Loucy (cell line): ENCODE measurements at regions not wholly inside any gene's neighbourhood (a gene's known extent, or its start where the extent isn't known, plus 50 kb on each side); places are given as distances from the start of the nearest gene placed in this dataset.

ENCODE experiments used
- H2AFZ ChIP-seq: fragments of 200-600 bp; sonication (generic); 2 replicates; pipeline ENCODE4 v1.6.0; 2016; ENCODE audit warnings: antibody characterized with exemption, mild to moderate bottlenecking, low read length, moderate library complexity
- H3F3A ChIP-seq: fragments of 200-600 bp; 2 replicates; pipeline ENCODE4 v1.6.0; 2016; ENCODE audit warnings: antibody characterized with exemption, low read depth, mild to moderate bottlenecking
- H3K27me3 ChIP-seq: fragments of 200-600 bp; sonication (generic); 2 replicates; pipeline ENCODE4 v1.6.1; 2014; ENCODE audit warnings: low read length, mild to moderate bottlenecking; ENCODE audit not compliant: insufficient read depth, poor library complexity, severe bottlenecking
- H3K36me3 ChIP-seq: fragments of 200-600 bp; sonication (generic); 2 replicates; pipeline ENCODE4 v1.6.1; 2016; ENCODE audit warnings: low read length; ENCODE audit not compliant: insufficient read depth
- H3K4me1 ChIP-seq: fragments of 200-600 bp; sonication (generic); 2 replicates; pipeline ENCODE4 v1.5.1; 2014; ENCODE audit warnings: low read length, mild to moderate bottlenecking; ENCODE audit not compliant: insufficient read depth, poor library complexity, severe bottlenecking
- H3K4me2 ChIP-seq: fragments of 200-600 bp; sonication (generic); 2 replicates; pipeline ENCODE4 v1.6.0; 2014; ENCODE audit warnings: antibody characterized with exemption, low read length, low read depth, mild to moderate bottlenecking; ENCODE audit not compliant: poor library complexity, severe bottlenecking
- H3K4me3 ChIP-seq: fragments of 200-600 bp; sonication (generic); 2 replicates; pipeline ENCODE4 v1.5.1; 2014; ENCODE audit warnings: low read length, mild to moderate bottlenecking, mixed read lengths; ENCODE audit not compliant: poor library complexity, severe bottlenecking
- H3K79me2 ChIP-seq: fragments of 200-600 bp; sonication (generic); 2 replicates; pipeline ENCODE4 v1.6.1; 2014; ENCODE audit warnings: low read length; ENCODE audit not compliant: insufficient read depth
- H3K9ac ChIP-seq: fragments of 200-600 bp; sonication (generic); 2 replicates; pipeline ENCODE4 v1.6.0; 2014; ENCODE audit warnings: mild to moderate bottlenecking, low read depth, low read length, moderate library complexity; ENCODE audit not compliant: poor library complexity, severe bottlenecking
- H3K9me2 ChIP-seq: fragments of 200-600 bp; sonication (generic); replicated peaks from 2 replicates; pipeline ENCODE4 v1.6.1; 2016; ENCODE audit warnings: low read depth, low read length, mixed read lengths
- H3K9me3 ChIP-seq: fragments of 200-600 bp; sonication (generic); 2 replicates; pipeline ENCODE4 v1.6.1; 2014; ENCODE audit warnings: mild to moderate bottlenecking, antibody characterized with exemption, low read length, low read depth; ENCODE audit not compliant: insufficient read depth
- H4K20me1 ChIP-seq: fragments of 200-600 bp; sonication (generic); 2 replicates; pipeline ENCODE4 v1.6.0; 2014; ENCODE audit warnings: antibody characterized with exemption, low read length, mild to moderate bottlenecking; ENCODE audit not compliant: insufficient read depth, poor library complexity, severe bottlenecking
- CTCF ChIP-seq: fragments of 200-600 bp; sonication (generic); conservative IDR thresholded peaks from 2 replicates; pipeline ENCODE4 v1.5.1; 2014; ENCODE audit warnings: mild to moderate bottlenecking, antibody characterized with exemption, low read length
- EZH2phosphoT487 ChIP-seq: fragments of 200-600 bp; IDR thresholded peaks from 2 replicates; pipeline ENCODE4 v1.6.1; 2018; ENCODE audit warnings: antibody characterized with exemption, mild to moderate bottlenecking, moderate library complexity, borderline replicate concordance

- Histone ChIP-seq H3K9me2 (no peaks in the 10 kb centered on the region), H3K9ac (no peak overlapping the region), H3K9me3 (no peaks in the 10 kb centered on the region), H4K20me1 (no peaks in the 10 kb centered on the region), H3K36me3 (no peaks in the 10 kb centered on the region), H3K4me1 (no peaks in the 10 kb centered on the region), H3F3A (no peaks in the 10 kb centered on the region), H2AFZ (no peak overlapping the region), H3K4me2 (no peak overlapping the region), H3K4me3 (no peak overlapping the region), H3K27me3 (no peaks in the 10 kb centered on the region), H3K79me2 (no peaks in the 10 kb centered on the region)
- TF ChIP-seq CTCF (no peak), EZH2phosphoT487 (no peak)
These were observed 672.8 kb upstream of the SYT4 start for GRCh38 chr18:43950062-43950461.

- Histone ChIP-seq H3K9me2 (no peaks in the 10 kb centered on the region), H2AFZ (no peak overlapping the region), H3K4me2 (no peak overlapping the region), H4K20me1 (no peaks in the 10 kb centered on the region), H3K9me3 (no peaks in the 10 kb centered on the region), H3K27me3 (no peaks in the 10 kb centered on the region), H3F3A (no peaks in the 10 kb centered on the region), H3K4me3 (no peak overlapping the region), H3K79me2 (no peaks in the 10 kb centered on the region), H3K36me3 (no peaks in the 10 kb centered on the region), H3K4me1 (no peaks in the 10 kb centered on the region), H3K9ac (no peak overlapping the region)
- TF ChIP-seq EZH2phosphoT487: no peak
- no peak for TF ChIP-seq CTCF
These were observed 675.1 kb upstream of the SYT4 start for GRCh38 chr18:43952398-43952797.

- no peaks in the 10 kb centered on the region for H3K27me3 ChIP-seq
- no peaks in the 10 kb centered on the region for H3K9me3 ChIP-seq
- H3F3A ChIP-seq: no peaks in the 10 kb centered on the region
- H3K4me1 ChIP-seq: no peaks in the 10 kb centered on the region
- H4K20me1 ChIP-seq: no peaks in the 10 kb centered on the region
- TF ChIP-seq EZH2phosphoT487 (no peak), CTCF (no peak)
- no peak overlapping the region for H3K9ac ChIP-seq
- H2AFZ ChIP-seq: no peak overlapping the region
- no peaks in the 10 kb centered on the region for H3K79me2 ChIP-seq
- no peak overlapping the region for H3K4me3 ChIP-seq
- no peaks in the 10 kb centered on the region for H3K9me2 ChIP-seq
- H3K36me3 ChIP-seq: no peaks in the 10 kb centered on the region
- no peak overlapping the region for H3K4me2 ChIP-seq
These were observed 684.4 kb upstream of the SYT4 start for GRCh38 chr18:43961722-43962121.
